Adipocyte (in vitro differentiated cells): ENCODE measurements at regions not wholly inside any gene's neighbourhood (a gene's known extent, or its start where the extent isn't known, plus 50 kb on each side); places are given as distances from the start of the nearest gene placed in this dataset.

Experiments
- DNase-seq: peaks from one replicate; pipeline ENCODE4 v3.0.0-alpha.2; 2015; ENCODE audit warnings: low read depth
- H3K27me3 ChIP-seq: replicated peaks from 2 replicates; pipeline ENCODE4 v1.7.0; 2013; ENCODE audit warnings: mild to moderate bottlenecking, low read length, moderate library complexity; ENCODE audit not compliant: control insufficient read depth, insufficient read depth
- H3K36me3 ChIP-seq: 2 replicates; pipeline ENCODE4 v1.7.0; 2013; ENCODE audit warnings: low read length, mild to moderate bottlenecking, moderate library complexity; ENCODE audit not compliant: control insufficient read depth, insufficient read depth, severe bottlenecking
- H3K4me1 ChIP-seq: 2 replicates; pipeline ENCODE4 v1.7.0; 2013; ENCODE audit warnings: mild to moderate bottlenecking, low read length, moderate library complexity; ENCODE audit not compliant: control insufficient read depth, insufficient read depth
- H3K4me3 ChIP-seq: 2 replicates; pipeline ENCODE4 v1.7.0; 2013; ENCODE audit warnings: mild to moderate bottlenecking, low read length, moderate library complexity
- H3K9ac ChIP-seq: 2 replicates; pipeline ENCODE4 v1.7.0; 2013; ENCODE audit warnings: mild to moderate bottlenecking, low read length, moderate library complexity
- H3K9me3 ChIP-seq: 2 replicates; pipeline ENCODE4 v1.7.0; 2013; ENCODE audit warnings: mild to moderate bottlenecking, low read length, moderate library complexity; ENCODE audit not compliant: control insufficient read depth

- Histone ChIP-seq H3K9me3 (peaks cover 4% of the 10 kb centered on the region), H3K27me3 (peaks cover 30% of the 10 kb centered on the region), H3K4me3 (no peak overlapping the region), H3K4me1 (no peaks in the 10 kb centered on the region), H3K36me3 (no peaks in the 10 kb centered on the region), H3K9ac (no peak overlapping the region)
- DNase-seq = no peak
These were observed 68.6 kb upstream of the FOXA2 start for GRCh38 chr20:22652681-22653588.

DNA sequence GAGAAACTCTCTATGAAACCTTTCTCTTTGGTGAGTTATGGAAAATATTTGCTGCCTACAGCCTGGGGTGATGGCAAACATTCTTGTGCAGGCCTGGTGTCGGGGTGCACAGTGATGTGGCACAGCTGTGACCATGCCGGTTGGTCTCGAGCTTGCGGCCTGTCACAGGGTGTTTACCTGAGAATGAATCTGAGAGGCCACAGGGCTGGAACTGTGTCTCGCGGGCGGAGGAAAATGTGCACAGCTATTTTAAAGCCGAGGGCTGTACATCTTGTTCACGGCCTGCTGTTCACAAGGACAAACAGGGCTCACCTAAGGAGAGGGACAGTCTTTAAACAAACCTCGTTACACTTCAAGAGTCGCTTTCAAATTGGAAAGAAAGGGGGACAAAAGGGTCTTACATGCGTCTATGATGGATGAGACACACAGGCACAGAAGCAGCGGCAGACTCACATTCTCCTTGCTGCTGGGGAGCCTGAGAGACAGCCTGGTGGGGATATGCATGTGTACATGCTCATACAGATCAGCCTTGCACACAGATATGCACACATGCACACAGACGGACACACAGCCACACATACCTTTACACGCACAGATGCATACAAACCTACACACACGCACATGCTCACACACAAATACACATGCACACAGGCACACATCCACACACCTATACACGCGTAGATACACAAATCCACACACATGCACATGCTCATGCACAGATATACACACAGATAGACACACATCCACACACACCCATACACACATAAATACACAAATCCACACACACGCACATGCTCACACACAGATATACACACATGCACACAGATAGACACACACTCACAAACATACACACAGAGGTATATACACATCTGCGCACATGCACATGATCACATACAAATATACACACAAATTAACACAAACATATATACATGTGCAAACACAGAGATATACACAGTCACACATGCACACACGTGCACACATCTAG lies 69.6 kb upstream of the FOXA2 start:
- DNase-seq = no peak

DNA sequence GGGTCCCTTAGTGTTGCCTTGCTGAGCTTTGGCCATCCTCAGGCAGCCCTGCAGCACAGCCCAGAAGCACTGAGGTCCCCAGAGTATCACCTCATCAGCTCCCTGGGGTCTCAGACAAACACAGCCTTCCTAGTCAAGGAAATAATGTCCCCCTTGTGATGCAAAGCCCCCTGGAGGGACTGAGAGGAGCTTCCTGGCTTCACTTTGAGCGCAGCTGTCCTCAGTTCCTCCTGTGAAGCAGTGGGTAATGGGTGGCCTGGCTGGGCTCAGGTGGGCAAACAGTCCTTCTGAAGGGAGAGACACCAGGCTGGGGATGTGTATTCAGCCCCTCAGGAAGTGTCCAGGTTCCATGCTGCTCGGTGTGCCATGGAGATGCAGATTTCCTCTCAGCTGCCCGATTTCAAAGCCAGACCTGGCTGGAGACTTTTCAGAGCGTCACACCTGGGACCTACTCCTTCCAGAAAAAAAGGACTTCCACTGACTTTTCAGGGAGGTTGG lies 79.2 kb upstream of the FOXA2 start:
- Histone ChIP-seq H3K9me3 (peaks cover 9% of the 10 kb centered on the region), H3K4me3 (no peak overlapping the region), H3K36me3 (no peaks in the 10 kb centered on the region), H3K27me3 (peaks cover 25% of the 10 kb centered on the region), H3K4me1 (no peaks in the 10 kb centered on the region), H3K9ac (no peak overlapping the region)
- DNase-seq = no peak

More for the DNA sequence above, 69.6 kb upstream of the FOXA2 start:
- Histone ChIP-seq H3K36me3 (no peaks in the 10 kb centered on the region), H3K9ac (no peak overlapping the region), H3K9me3 (peaks cover 4% of the 10 kb centered on the region), H3K4me3 (no peak overlapping the region), H3K27me3 (peaks cover 40% of the 10 kb centered on the region), H3K4me1 (no peaks in the 10 kb centered on the region)

- Histone ChIP-seq H3K36me3 (no peaks in the 10 kb centered on the region), H3K9me3 (peaks cover 33% of the 10 kb centered on the region), H3K9ac (no peak overlapping the region), H3K27me3 (peaks cover 20% of the 10 kb centered on the region), H3K4me1 (no peaks in the 10 kb centered on the region), H3K4me3 (no peak overlapping the region)
- DNase-seq = no peak
These were observed 82.8 kb upstream of the FOXA2 start for GRCh38 chr20:22667198-22667597.

- Histone ChIP-seq H3K27me3 (peaks cover 26% of the 10 kb centered on the region), H3K36me3 (no peaks in the 10 kb centered on the region), H3K4me1 (no peaks in the 10 kb centered on the region), H3K9ac (no peak overlapping the region), H3K4me3 (no peak overlapping the region), H3K9me3 (peaks cover 33% of the 10 kb centered on the region)
- DNase-seq = no peak
These were observed 87.8 kb upstream of the FOXA2 start for GRCh38 chr20:22672191-22672590.

DNA sequence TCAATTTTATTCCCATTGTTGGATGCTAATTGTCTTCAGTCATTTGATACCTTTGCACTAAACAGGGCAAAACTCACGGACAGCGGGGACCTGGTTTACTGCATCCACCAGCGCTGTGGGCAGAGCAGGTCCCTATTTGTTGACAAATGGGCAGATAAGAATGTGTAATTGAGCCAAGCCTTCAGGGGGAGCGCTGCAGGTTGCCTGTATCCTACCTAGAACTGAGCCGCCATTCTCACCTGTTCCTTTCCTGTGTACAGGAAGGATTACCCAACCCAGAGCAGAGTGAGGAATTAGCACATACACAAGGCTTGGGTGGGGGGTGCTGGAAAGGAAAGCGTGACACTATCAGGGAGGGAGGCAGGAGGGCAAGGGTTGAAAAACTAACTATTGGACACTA lies 89.1 kb upstream of the FOXA2 start:
- Histone ChIP-seq H3K36me3 (no peaks in the 10 kb centered on the region), H3K27me3 (peaks cover 39% of the 10 kb centered on the region), H3K9ac (no peak overlapping the region), H3K4me3 (no peak overlapping the region), H3K4me1 (no peaks in the 10 kb centered on the region), H3K9me3 (peaks cover 27% of the 10 kb centered on the region)
- DNase-seq = no peak

GRCh38 chr20:22675341-22675740 lies 91.0 kb upstream of the FOXA2 start:
- H3K27me3 ChIP-seq = peaks cover 56% of the 10 kb centered on the region
- DNase-seq = no peak
- H3K4me1 ChIP-seq = no peaks in the 10 kb centered on the region
- H3K9ac ChIP-seq = no peak overlapping the region
- peaks cover 21% of the 10 kb centered on the region for H3K9me3 ChIP-seq
- H3K4me3 ChIP-seq = no peak overlapping the region
- no peaks in the 10 kb centered on the region for H3K36me3 ChIP-seq

- Histone ChIP-seq H3K9me3 (peaks cover 10% of the 10 kb centered on the region), H3K4me3 (no peak overlapping the region), H3K27me3 (peaks cover 65% of the 10 kb centered on the region), H3K9ac (no peak overlapping the region), H3K36me3 (no peaks in the 10 kb centered on the region), H3K4me1 (no peaks in the 10 kb centered on the region)
- no peak for DNase-seq
These were observed 94.3 kb upstream of the FOXA2 start for GRCh38 chr20:22678678-22679077.

- DNase-seq = no peak
- Histone ChIP-seq H3K27me3 (peaks cover 66% of the 10 kb centered on the region), H3K4me1 (no peaks in the 10 kb centered on the region), H3K9ac (no peak overlapping the region), H3K9me3 (peaks cover 10% of the 10 kb centered on the region), H3K36me3 (no peaks in the 10 kb centered on the region), H3K4me3 (no peak overlapping the region)
These were observed 94.8 kb upstream of the FOXA2 start for GRCh38 chr20:22679197-22679596.

DNA sequence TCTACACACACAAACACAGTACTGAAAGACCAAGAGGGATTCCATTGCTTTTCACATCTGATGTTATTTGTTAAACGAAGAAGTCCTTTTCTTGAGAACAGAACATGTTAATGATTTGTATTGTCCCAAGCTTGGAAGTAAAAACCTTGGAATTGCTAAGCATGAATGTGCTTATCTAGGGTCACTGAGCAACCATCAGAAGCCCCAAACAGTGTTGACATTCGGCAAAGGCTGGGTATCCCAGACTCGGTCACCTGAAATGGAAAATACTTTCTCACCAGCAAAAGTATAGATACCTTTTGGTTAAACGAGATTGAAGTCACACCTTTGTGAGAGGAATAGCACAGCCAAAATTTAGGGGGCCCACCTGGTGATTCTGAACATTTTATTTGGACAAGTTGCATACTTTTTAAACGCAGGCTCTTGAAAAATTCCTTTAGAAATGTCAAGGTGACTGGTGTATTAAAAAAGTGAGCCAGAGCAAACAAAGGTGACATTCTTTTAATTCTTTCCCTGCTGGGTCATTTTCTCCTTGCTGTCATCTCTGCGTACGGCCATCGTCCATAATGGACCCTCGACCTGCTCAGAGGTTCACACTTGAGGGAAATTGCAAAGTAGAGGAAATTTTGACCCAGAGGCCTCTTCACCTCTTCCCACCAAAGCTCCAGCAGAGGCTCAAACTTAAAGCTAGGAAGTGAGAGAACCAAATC lies 95.8 kb upstream of the FOXA2 start:
- no peaks in the 10 kb centered on the region for H3K36me3 ChIP-seq
- H3K9ac ChIP-seq = no peak overlapping the region
- H3K4me1 ChIP-seq = no peaks in the 10 kb centered on the region
- no peak overlapping the region for H3K4me3 ChIP-seq
- H3K9me3 ChIP-seq = peaks cover 10% of the 10 kb centered on the region
- peaks cover 63% of the 10 kb centered on the region for H3K27me3 ChIP-seq
- DNase-seq = no peak
